HG03565 (cell line): ENCODE measurements at regions not wholly inside any gene's neighbourhood (a gene's known extent, or its start where the extent isn't known, plus 50 kb on each side); places are given as distances from the start of the nearest gene placed in this dataset.
"Not testable (repeated sequence)": the region's sequence is repeated elsewhere in the genome, so short reads cannot be mapped to it uniquely, and the experiment has no call there.

ENCODE experiments used
- ATAC-seq: cut with Tn5 transposase; IDR thresholded peaks from one replicate; pipeline ENCODE4 v1.9.1; 2021; ENCODE audit warnings: mild to moderate bottlenecking, moderate library complexity; ENCODE audit not compliant: unreplicated experiment

- ATAC-seq: no peak
Measured at GRCh38 chr6:135644394-135644793, 146.9 kb upstream of the AHI1 start.

- no peak for ATAC-seq
Measured at GRCh38 chr6:135647521-135647920, 150.0 kb upstream of the AHI1 start.

- ATAC-seq: peak; percentile 93
Measured at GRCh38 chr6:135651964-135652755, 154.6 kb upstream of the AHI1 start.

- ATAC-seq: no peak
Measured at GRCh38 chr6:135655055-135655454, 157.5 kb upstream of the AHI1 start.

GRCh38 chr6:135657207-135657606 is 159.7 kb upstream of the AHI1 start:
- no peak for ATAC-seq

- ATAC-seq: no peak
Measured at GRCh38 chr6:135658481-135658880, 160.9 kb upstream of the AHI1 start.

- no peak for ATAC-seq
Measured at GRCh38 chr6:135658916-135659315, 161.4 kb upstream of the AHI1 start.

GRCh38 chr6:135664527-135664926 is 167.0 kb upstream of the AHI1 start:
- ATAC-seq: no peak

- ATAC-seq: no peak
Measured at GRCh38 chr6:135665935-135666334, 168.4 kb upstream of the AHI1 start.

- no peak for ATAC-seq
Measured at GRCh38 chr6:135667691-135668455, 170.3 kb upstream of the AHI1 start.

GRCh38 chr6:135672256-135672655 is 174.7 kb upstream of the AHI1 start:
- no peak for ATAC-seq

- no peak for ATAC-seq
Measured at GRCh38 chr6:135673501-135674309, 176.2 kb upstream of the AHI1 start.

- ATAC-seq: no peak
Measured at GRCh38 chr6:135675026-135675425, 176.5 kb upstream of the PDE7B start.

GRCh38 chr6:135675862-135676261 is 175.6 kb upstream of the PDE7B start:
- ATAC-seq: no peak

GRCh38 chr6:135680964-135681913 is 170.3 kb upstream of the PDE7B start:
- ATAC-seq: no peak

GRCh38 chr6:135686784-135687301 is 164.7 kb upstream of the PDE7B start:
- ATAC-seq: no peak

GRCh38 chr6:135688476-135688875 is 163.0 kb upstream of the PDE7B start:
- not testable (repeated sequence) for ATAC-seq

GRCh38 chr6:135692426-135692825 is 159.1 kb upstream of the PDE7B start:
- ATAC-seq: no peak

- no peak for ATAC-seq
Measured at GRCh38 chr6:135693811-135694370, 157.6 kb upstream of the PDE7B start.

GRCh38 chr6:135699705-135700104 is 151.8 kb upstream of the PDE7B start:
- no peak for ATAC-seq
